Left ventricle myocardium inferior (tissue), 1 donor: ENCODE measurements at regions not wholly inside any gene's neighbourhood (a gene's known extent, or its start where the extent isn't known, plus 50 kb on each side); places are given as distances from the start of the nearest gene placed in this dataset.

Experiments used
- DNase-seq: peaks from one replicate; pipeline ENCODE4 v3.0.0-alpha.2; 2020
- H3K27ac ChIP-seq: fragments of 200-600 bp; replicated peaks from 2 replicates; pipeline ENCODE4 v1.8.0; 2021
- H3K27me3 ChIP-seq: fragments of 200-600 bp; 2 replicates; pipeline ENCODE4 v1.8.0; 2021; ENCODE audit warnings: low read depth
- H3K36me3 ChIP-seq: fragments of 200-600 bp; 2 replicates; pipeline ENCODE4 v1.8.0; 2021
- H3K4me1 ChIP-seq: fragments of 200-600 bp; 2 replicates; pipeline ENCODE4 v1.8.0; 2021
- H3K4me3 ChIP-seq: fragments of 200-600 bp; 2 replicates; pipeline ENCODE4 v1.8.0; 2021; ENCODE audit warnings: mild to moderate bottlenecking, moderate library complexity
- H3K9me3 ChIP-seq: fragments of 200-600 bp; replicated peaks from 2 replicates; pipeline ENCODE4 v1.8.0; 2021
- intact Hi-C: fragments of 100-400 bp; cut with micrococcal nuclease; formaldehyde crosslinking; loops from one replicate; pipeline ENCODE4 v1.11.0; 2022
- TF ChIP-seq, protein P1 (sequence below): fragments of 200-600 bp; IDR thresholded peaks from 2 replicates; pipeline ENCODE4 v1.8.0; 2021; ENCODE audit warnings: antibody characterized with exemption, mild to moderate bottlenecking, borderline replicate concordance
- donor health status: DM: no; HTN: yes; CAD: no; lungs with severe emphysema.

DNA sequence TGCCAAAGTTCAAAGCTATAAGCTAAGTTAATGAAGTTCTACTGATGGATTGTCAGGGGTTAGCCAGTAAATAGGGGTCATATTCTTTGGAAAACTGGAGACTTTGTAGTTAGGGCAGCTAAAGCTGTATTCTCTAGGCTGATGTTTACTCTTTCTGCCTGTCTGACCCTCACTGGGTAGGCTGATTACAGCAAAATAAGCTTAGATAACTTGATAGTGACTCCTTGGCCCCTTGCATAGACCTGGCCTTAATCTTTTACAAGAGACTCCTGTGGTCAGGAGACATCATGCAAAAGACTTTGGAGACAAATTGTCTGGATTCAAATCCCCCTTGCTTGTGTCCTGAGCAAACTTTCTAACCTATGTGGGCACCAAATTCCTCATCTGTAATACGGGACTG, 314.4 kb upstream of the MSX2 start:
- H3K4me1 ChIP-seq, result no peaks in the 10 kb centered on the region
- TF ChIP-seq, protein P1, sequence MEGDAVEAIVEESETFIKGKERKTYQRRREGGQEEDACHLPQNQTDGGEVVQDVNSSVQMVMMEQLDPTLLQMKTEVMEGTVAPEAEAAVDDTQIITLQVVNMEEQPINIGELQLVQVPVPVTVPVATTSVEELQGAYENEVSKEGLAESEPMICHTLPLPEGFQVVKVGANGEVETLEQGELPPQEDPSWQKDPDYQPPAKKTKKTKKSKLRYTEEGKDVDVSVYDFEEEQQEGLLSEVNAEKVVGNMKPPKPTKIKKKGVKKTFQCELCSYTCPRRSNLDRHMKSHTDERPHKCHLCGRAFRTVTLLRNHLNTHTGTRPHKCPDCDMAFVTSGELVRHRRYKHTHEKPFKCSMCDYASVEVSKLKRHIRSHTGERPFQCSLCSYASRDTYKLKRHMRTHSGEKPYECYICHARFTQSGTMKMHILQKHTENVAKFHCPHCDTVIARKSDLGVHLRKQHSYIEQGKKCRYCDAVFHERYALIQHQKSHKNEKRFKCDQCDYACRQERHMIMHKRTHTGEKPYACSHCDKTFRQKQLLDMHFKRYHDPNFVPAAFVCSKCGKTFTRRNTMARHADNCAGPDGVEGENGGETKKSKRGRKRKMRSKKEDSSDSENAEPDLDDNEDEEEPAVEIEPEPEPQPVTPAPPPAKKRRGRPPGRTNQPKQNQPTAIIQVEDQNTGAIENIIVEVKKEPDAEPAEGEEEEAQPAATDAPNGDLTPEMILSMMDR, result no peak
- peaks cover 29% of the 10 kb centered on the region for H3K27me3 ChIP-seq
- no peak overlapping the region for H3K27ac ChIP-seq
- intact Hi-C loops, result loop anchor here (10.0 kb wide), 1 partner anchor 385 kb away; no protein-coding TSS in a partner anchor
- no peak overlapping the region for H3K4me3 ChIP-seq
- H3K9me3 ChIP-seq, result no peaks in the 10 kb centered on the region
- H3K36me3 ChIP-seq, result no peaks in the 10 kb centered on the region
- no peak for DNase-seq

GRCh38 chr5:174410716-174411478, 313.5 kb upstream of the MSX2 start:
- Histone ChIP-seq H3K36me3 (no peaks in the 10 kb centered on the region), H3K9me3 (no peaks in the 10 kb centered on the region), H3K4me3 (no peak overlapping the region), H3K27me3 (peaks cover 30% of the 10 kb centered on the region), H3K4me1 (no peaks in the 10 kb centered on the region), H3K27ac (no peak overlapping the region)
- no peak for DNase-seq
- TF ChIP-seq, protein P1, result no peak
- intact Hi-C loops, result loop anchor here (10.0 kb wide), 1 partner anchor 384 kb away; no protein-coding TSS in a partner anchor

GRCh38 chr5:174411479-174411819, 312.9 kb upstream of the MSX2 start:
- DNase-seq, result no peak
- intact Hi-C loops, result loop anchor here (10.0 kb wide), 1 partner anchor 383 kb away; no protein-coding TSS in a partner anchor
- TF ChIP-seq, protein P1, result no peak
- peaks cover 36% of the 10 kb centered on the region for H3K27me3 ChIP-seq
- no peaks in the 10 kb centered on the region for H3K4me1 ChIP-seq
- no peak overlapping the region for H3K4me3 ChIP-seq
- H3K36me3 ChIP-seq, result no peaks in the 10 kb centered on the region
- H3K27ac ChIP-seq, result no peak overlapping the region
- H3K9me3 ChIP-seq, result no peaks in the 10 kb centered on the region

- Histone ChIP-seq H3K27me3 (peaks cover 41% of the 10 kb centered on the region), H3K27ac (no peak overlapping the region), H3K4me1 (no peaks in the 10 kb centered on the region), H3K36me3 (no peaks in the 10 kb centered on the region), H3K9me3 (no peaks in the 10 kb centered on the region), H3K4me3 (no peak overlapping the region)
- intact Hi-C loops, result loop anchor here (10.0 kb wide), 1 partner anchor 382 kb away; no protein-coding TSS in a partner anchor
- TF ChIP-seq, protein P1, result no peak
- DNase-seq, result no peak
Observed at GRCh38 chr5:174412374-174412773, 312.0 kb upstream of the MSX2 start.

DNA sequence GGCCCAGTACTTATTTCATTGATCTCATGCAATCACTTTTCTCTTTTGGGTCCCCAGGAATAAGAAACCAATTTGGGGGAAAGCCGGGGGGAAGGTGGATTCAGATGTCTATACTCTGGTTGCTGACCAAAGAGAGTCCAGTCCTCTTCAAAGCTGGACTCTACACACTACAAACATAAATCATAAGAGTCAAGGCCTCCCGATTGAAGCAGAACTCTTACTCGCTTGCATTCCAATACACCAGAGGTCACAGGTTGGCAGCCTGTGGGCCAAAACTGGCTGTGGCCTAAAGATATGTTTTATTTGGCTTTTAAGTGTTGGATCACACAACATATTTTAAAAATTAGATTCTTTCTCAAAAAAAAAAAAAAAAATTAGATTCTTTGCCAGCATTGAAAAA, 311.4 kb upstream of the MSX2 start:
- Histone ChIP-seq H3K9me3 (no peaks in the 10 kb centered on the region), H3K4me3 (no peak overlapping the region), H3K36me3 (no peaks in the 10 kb centered on the region), H3K27me3 (peaks cover 44% of the 10 kb centered on the region), H3K27ac (no peak overlapping the region), H3K4me1 (no peaks in the 10 kb centered on the region)
- TF ChIP-seq, protein P1, result no peak
- DNase-seq, result no peak
- intact Hi-C loops, result loop anchor here (10.0 kb wide), 1 partner anchor 382 kb away; no protein-coding TSS in a partner anchor
